ENCODE measurements at regions not wholly inside any gene's neighbourhood (a gene's known extent, or its start where the extent isn't known, plus 50 kb on each side); places are given as distances from the start of the nearest gene placed in this dataset.

DNA sequence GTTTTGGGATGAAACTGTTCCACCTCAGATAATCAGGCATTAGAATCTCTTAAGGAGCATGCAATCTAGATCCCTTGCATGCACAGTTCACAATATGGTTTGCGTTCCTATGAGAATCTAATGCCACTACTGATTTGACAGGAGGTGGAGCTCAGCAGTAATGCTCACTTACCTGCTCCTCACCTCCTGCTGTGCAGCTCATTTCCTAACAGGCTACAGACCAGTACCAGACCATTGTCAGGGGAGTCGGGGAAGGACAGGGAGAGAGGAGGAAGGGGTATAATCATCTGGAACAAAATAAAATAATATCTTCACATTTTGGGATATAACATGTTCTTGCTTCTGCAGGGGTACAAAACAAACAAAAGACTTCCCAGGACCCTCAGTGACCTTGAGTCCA, 532.0 kb upstream of the FSHR start:
- no peak for TF ChIP-seq POLR2A (IDR thresholded peaks at IDR 0.05)
- TF ChIP-seq, protein P1, sequence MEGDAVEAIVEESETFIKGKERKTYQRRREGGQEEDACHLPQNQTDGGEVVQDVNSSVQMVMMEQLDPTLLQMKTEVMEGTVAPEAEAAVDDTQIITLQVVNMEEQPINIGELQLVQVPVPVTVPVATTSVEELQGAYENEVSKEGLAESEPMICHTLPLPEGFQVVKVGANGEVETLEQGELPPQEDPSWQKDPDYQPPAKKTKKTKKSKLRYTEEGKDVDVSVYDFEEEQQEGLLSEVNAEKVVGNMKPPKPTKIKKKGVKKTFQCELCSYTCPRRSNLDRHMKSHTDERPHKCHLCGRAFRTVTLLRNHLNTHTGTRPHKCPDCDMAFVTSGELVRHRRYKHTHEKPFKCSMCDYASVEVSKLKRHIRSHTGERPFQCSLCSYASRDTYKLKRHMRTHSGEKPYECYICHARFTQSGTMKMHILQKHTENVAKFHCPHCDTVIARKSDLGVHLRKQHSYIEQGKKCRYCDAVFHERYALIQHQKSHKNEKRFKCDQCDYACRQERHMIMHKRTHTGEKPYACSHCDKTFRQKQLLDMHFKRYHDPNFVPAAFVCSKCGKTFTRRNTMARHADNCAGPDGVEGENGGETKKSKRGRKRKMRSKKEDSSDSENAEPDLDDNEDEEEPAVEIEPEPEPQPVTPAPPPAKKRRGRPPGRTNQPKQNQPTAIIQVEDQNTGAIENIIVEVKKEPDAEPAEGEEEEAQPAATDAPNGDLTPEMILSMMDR (IDR thresholded peaks at IDR 0.05): no peak
